HepG2 (cell line): ENCODE measurements at regions not wholly inside any gene's neighbourhood (a gene's known extent, or its start where the extent isn't known, plus 50 kb on each side); places are given as distances from the start of the nearest gene placed in this dataset.
A peak's percentile ranks its signal among the peaks of the same experiment; 100 is the strongest.

Source experiments
- ATAC-seq: fragments of 200-7000 bp; cut with Tn5 transposase; 3 replicates; pipeline ENCODE4 v1.9.1; 2020; ENCODE audit warnings: mild to moderate bottlenecking, moderate library complexity
- BruUV-seq: library from RNA; stranded (reverse); fragments of 400-500 nt; replicated peaks from 2 replicates; lab custom pipeline; 2021; lab: Mats Ljungman, UMichigan
- CTCF ChIA-PET: fragments of 300-600 bp; formaldehyde crosslinking; extraction: SDS; loops from one replicate; lab custom pipeline; 2021; ENCODE audit warnings: low total read pairs, inconsistent platforms, low intra/inter-chr PET ratio; lab: Yijun Ruan, JAX
- POLR2A ChIA-PET: fragments of 350-600 bp; sonication (Branson Sonifier 250); formaldehyde crosslinking; loops from one replicate; lab custom pipeline; 2020; ENCODE audit warnings: antibody characterized with exemption, inconsistent platforms; lab: Yijun Ruan, JAX
- DNase-seq: peaks from one replicate; pipeline ENCODE4 v3.0.0-alpha.2; 2015; ENCODE audit warnings: low spot score
- FAIRE-seq: peaks from 3 replicates; lab custom pipeline; 2011; peaks lifted over from hg19 to GRCh38; lab: Jason Lieb, UNC
- H2AFZ ChIP-seq: one replicate; pipeline ENCODE4 v1.6.1; 2011; ENCODE audit warnings: low read length, inconsistent platforms
- H3K27ac ChIP-seq: fragments of 300-600 bp; 3 replicates; pipeline ENCODE4 v1.8.0; 2011; ENCODE audit warnings: mixed run types, mild to moderate bottlenecking, mixed read lengths, low read length, inconsistent platforms; ENCODE audit not compliant: insufficient read depth; ENCODE audit errors: extremely low read length
- H3K27me3 ChIP-seq, 2 experiments: fragments of 200-600 bp in 1 of 2; 2 replicates in 1 of 2; 3 replicates in 1 of 2; pipeline versions ENCODE4 v1.6.0 to v1.8.0; 2011; ENCODE audit warnings: low read length in 2 of 2, mild to moderate bottlenecking in 2 of 2, moderate library complexity in 2 of 2, inconsistent platforms in 1 of 2; ENCODE audit not compliant: insufficient read depth in 2 of 2, control insufficient read depth in 1 of 2
- H3K36me3 ChIP-seq, 2 experiments: fragments of 200-600 bp in 1 of 2; replicated peaks in 1 of 2; 2 replicates in 1 of 2; 3 replicates in 1 of 2; pipeline versions ENCODE4 v1.5.1 to v1.8.0; 2011; ENCODE audit warnings: low read length in 2 of 2, inconsistent platforms in 1 of 2; ENCODE audit not compliant: insufficient read depth in 2 of 2, control insufficient read depth in 1 of 2
- H3K4me1 ChIP-seq: 2 replicates; pipeline ENCODE4 v1.5.1; 2012; ENCODE audit warnings: low read length, inconsistent platforms; ENCODE audit not compliant: insufficient read depth
- H3K4me2 ChIP-seq: 2 replicates; pipeline ENCODE4 v1.6.0; 2011; ENCODE audit warnings: low read depth, low read length, inconsistent platforms
- H3K4me3 ChIP-seq, 3 experiments: fragments of 200-600 bp in 1 of 3; sonication (generic), shearing (Covaris generic) in 1 of 3; replicated peaks in 1 of 3; 2 replicates each; pipeline ENCODE4 v1.5.1; 2011 to 2016; ENCODE audit warnings: low read length in 3 of 3, inconsistent platforms in 2 of 3, low read depth in 2 of 3, mild to moderate bottlenecking in 2 of 3, control low read depth in 1 of 3, mixed read lengths in 1 of 3; ENCODE audit not compliant: insufficient read depth in 1 of 3
- H3K79me2 ChIP-seq: one replicate; pipeline ENCODE4 v1.6.1; 2011; ENCODE audit warnings: low read length, inconsistent platforms; ENCODE audit not compliant: insufficient read depth
- H3K9ac ChIP-seq: 2 replicates; pipeline ENCODE4 v1.6.0; 2011; ENCODE audit warnings: mild to moderate bottlenecking, low read depth, low read length, inconsistent platforms; ENCODE audit not compliant: insufficient read depth
- H3K9me3 ChIP-seq: 2 replicates; pipeline ENCODE4 v1.5.1; 2012; ENCODE audit warnings: mild to moderate bottlenecking, low read length
- H4K20me1 ChIP-seq: 2 replicates; pipeline ENCODE4 v1.6.0; 2011; ENCODE audit warnings: inconsistent platforms, mild to moderate bottlenecking, low read length, moderate library complexity; ENCODE audit not compliant: insufficient read depth
- DPF2 ChIP-seq: sonication (generic); formaldehyde crosslinking; IDR thresholded peaks from 2 replicates; pipeline ENCODE4 v1.4.0; 2020; ENCODE audit warnings: mild to moderate bottlenecking, low read depth, missing genetic modification reagents, borderline replicate concordance
- DRAP1 ChIP-seq: IDR thresholded peaks from 2 replicates; pipeline ENCODE4 v1.6.1; 2016; ENCODE audit warnings: missing genetic modification reagents, missing compliant biosample characterization
- FOSL1 ChIP-seq: sonication (generic); formaldehyde crosslinking; IDR thresholded peaks from 2 replicates; pipeline ENCODE4 v1.9.0; 2021; ENCODE audit warnings: missing genetic modification reagents, borderline replicate concordance
- FOSL2 ChIP-seq: sonication (generic); formaldehyde crosslinking; IDR thresholded peaks from 2 replicates; pipeline ENCODE4 v1.4.0; 2020; ENCODE audit warnings: missing genetic modification reagents
- FOXP4 ChIP-seq: sonication (generic); formaldehyde crosslinking; IDR thresholded peaks from 2 replicates; pipeline ENCODE4 v1.4.0; 2020; ENCODE audit warnings: missing genetic modification reagents
- KAT8 ChIP-seq: IDR thresholded peaks from 2 replicates; pipeline ENCODE4 v1.6.1; 2016; ENCODE audit warnings: missing genetic modification reagents, missing compliant biosample characterization
- KLF9 ChIP-seq: IDR thresholded peaks from 2 replicates; pipeline ENCODE4 v1.6.1; 2016; ENCODE audit warnings: low read depth
- NFYB ChIP-seq: sonication (generic); formaldehyde crosslinking; IDR thresholded peaks from 2 replicates; pipeline ENCODE4 v1.4.0; 2020; ENCODE audit warnings: missing genetic modification reagents
- NR3C1 ChIP-seq: sonication (generic); formaldehyde crosslinking; IDR thresholded peaks from 2 replicates; pipeline ENCODE4 v1.4.0; 2020; ENCODE audit warnings: missing genetic modification reagents
- SKIL ChIP-seq: sonication (generic); formaldehyde crosslinking; IDR thresholded peaks from 2 replicates; pipeline ENCODE4 v1.8.0; 2022; ENCODE audit warnings: missing genetic modification reagents, mild to moderate bottlenecking, moderate library complexity, borderline replicate concordance
- SMAD9 ChIP-seq: sonication (generic); formaldehyde crosslinking; IDR thresholded peaks from 2 replicates; pipeline ENCODE4 v1.5.1; 2020; ENCODE audit warnings: mild to moderate bottlenecking, missing genetic modification reagents
- USF2 ChIP-seq, 2 experiments: sonication (generic) in 1 of 2; formaldehyde crosslinking in 1 of 2; IDR thresholded peaks; 2 replicates each; pipeline versions ENCODE4 v1.5.1 to v1.6.1; 2011 to 2020; ENCODE audit warnings: borderline replicate concordance in 1 of 2, low read depth in 1 of 2, low read length in 1 of 2, mild to moderate bottlenecking in 1 of 2, missing genetic modification reagents in 1 of 2, moderate library complexity in 1 of 2
- ZNF101 ChIP-seq: sonication (generic); formaldehyde crosslinking; IDR thresholded peaks from 2 replicates; pipeline ENCODE4 v1.4.0; 2020; ENCODE audit warnings: mild to moderate bottlenecking, low read depth, missing genetic modification reagents, borderline replicate concordance
- ZNF343 ChIP-seq: sonication (generic); formaldehyde crosslinking; IDR thresholded peaks from 2 replicates; pipeline ENCODE4 v1.4.0; 2020; ENCODE audit warnings: mild to moderate bottlenecking, missing genetic modification reagents
- ZNF468 ChIP-seq: sonication (generic); formaldehyde crosslinking; IDR thresholded peaks from 2 replicates; pipeline ENCODE4 v1.8.0; 2022; ENCODE audit warnings: mild to moderate bottlenecking, moderate library complexity, missing genetic modification reagents
- ZNF543 ChIP-seq: sonication (generic); formaldehyde crosslinking; IDR thresholded peaks from 2 replicates; pipeline ENCODE4 v1.4.0; 2020; ENCODE audit warnings: mild to moderate bottlenecking, missing genetic modification reagents
- ZNF552 ChIP-seq: sonication (generic); formaldehyde crosslinking; IDR thresholded peaks from 2 replicates; pipeline ENCODE4 v1.9.0; 2022; ENCODE audit warnings: missing genetic modification reagents, mild to moderate bottlenecking, borderline replicate concordance
- WGBS: methylation state at CpG from one replicate; pipeline ENCODE4 v1.1.6; 2017; ENCODE audit warnings: low lambda C conversion rate; 5-methylcytosine and 5-hydroxymethylcytosine counted together
- in situ Hi-C: cut with HindIII; loops from 2 replicates; pipeline ENCODE4 v1.10.0; 2017; ENCODE audit warnings: low pct_unique_long_range_greater_than_20kb; ENCODE audit not compliant: extremely low pct_ligation_motif_present
- intact Hi-C: fragments of 100-400 bp; cut with micrococcal nuclease; formaldehyde crosslinking; loops from one replicate; pipeline ENCODE4 v1.10.0; 2022; ENCODE audit not compliant: unreplicated experiment

- TF ChIP-seq USF2 (IDR thresholded peaks at IDR 0.05; ENCODE audit: low read depth, low read length): no peak
- no peak for TF ChIP-seq USF2 (CRISPR knock-in tag; IDR thresholded peaks at IDR 0.05; ENCODE audit: borderline replicate concordance)
- no peak for TF ChIP-seq SKIL
- TF ChIP-seq KLF9 (CRISPR knock-in tag): no peak
Observed at GRCh38 chr4:153067376-153067775, 131.3 kb downstream of the FHDC1 start (continued).

GRCh38 chr4:153068751-153069150, 132.6 kb downstream of the FHDC1 start:
- BruUV-seq: no TSS peak
- no peaks in the 10 kb centered on the region for H3K79me2 ChIP-seq
- intact Hi-C loops: loop anchor here (10.0 kb wide), 1 partner anchor 56 kb away; no protein-coding TSS in a partner anchor
- ATAC-seq (peak; percentile 55), FAIRE-seq (peak; percentile 66), DNase-seq (peak; percentile 37)
- H3K4me2 ChIP-seq: peak overlapping the region; percentile 93
- ChIA-PET POLR2A (no interaction called here), CTCF (interaction anchor here (0.9 kb wide), 1 partner anchor 222 kb away, joined by 3 read pairs; no protein-coding TSS in a partner anchor)
- H3K9me3 ChIP-seq: no peaks in the 10 kb centered on the region
- H3K27ac ChIP-seq: peak overlapping the region; percentile 66
- in situ Hi-C loops: no loop called here
- WGBS: 6% methylated on average over 7 of the region's 7 CpGs
- H4K20me1 ChIP-seq: no peaks in the 10 kb centered on the region
- H3K9ac ChIP-seq: peak overlapping the region; percentile 31
- peak overlapping the region; percentile 87 for H2AFZ ChIP-seq
- H3K4me1 ChIP-seq: peaks cover 54% of the 10 kb centered on the region
- peak overlapping the region; percentile 1 to 57 (median 55); a peak in 5 of 6 replicates for H3K4me3 ChIP-seq
- no peaks in the 10 kb centered on the region for H3K36me3 ChIP-seq
- no peaks in the 10 kb centered on the region for H3K27me3 ChIP-seq
- no peak for TF ChIP-seq FOSL1 (CRISPR knock-in tag)
- TF ChIP-seq ZNF343 (CRISPR knock-in tag): no peak
- TF ChIP-seq DRAP1 (CRISPR knock-in tag): no peak
- no peak for TF ChIP-seq ZNF101
- TF ChIP-seq NFYB (CRISPR knock-in tag): 0 out of 2 replicates have a peak, but pooled peaks have one; percentile 30
- TF ChIP-seq NR3C1: no peak
- TF ChIP-seq KAT8 (CRISPR knock-in tag): peak; percentile 56; the same call in 1 of the 2 replicates
- TF ChIP-seq ZNF468 (CRISPR knock-in tag): no peak
- no peak for TF ChIP-seq DPF2 (CRISPR knock-in tag)
- TF ChIP-seq FOXP4 (CRISPR knock-in tag): 0 out of 2 replicates have a peak, but pooled peaks have one; percentile 12
- 0 out of 2 replicates have a peak, but pooled peaks have one; percentile 27 for TF ChIP-seq FOSL2 (CRISPR knock-in tag)
- TF ChIP-seq ZNF543 (CRISPR knock-in tag): no peak
- TF ChIP-seq SMAD9 (CRISPR knock-in tag): no peak
- TF ChIP-seq ZNF552: no peak
